ENCODE measurements at regions not wholly inside any gene's neighbourhood (a gene's known extent, or its start where the extent isn't known, plus 50 kb on each side); places are given as distances from the start of the nearest gene placed in this dataset.

GRCh38 chr16:87149051-87149450, 168.1 kb downstream of the C16orf95 start:
- Histone ChIP-seq H3K9ac (ENCODE audit: control insufficient read depth, insufficient read depth, low read length) (no peak overlapping the region), H2AFZ (ENCODE audit: control insufficient read depth, low read depth, low read length) (no peak overlapping the region), H3K27ac (ENCODE audit: control insufficient read depth, insufficient read depth) (no peak overlapping the region), H3K27me3 (replicated peaks in 1 of 2; ENCODE audit: control insufficient read depth in 2 of 2, insufficient read depth in 2 of 2, low read length in 1 of 2) (no peaks in the 10 kb centered on the region), H3K4me1 (ENCODE audit: control insufficient read depth, insufficient read depth, low read length) (no peaks in the 10 kb centered on the region), H3K4me3 (no peak overlapping the region), H4K20me1 (ENCODE audit: control insufficient read depth, insufficient read depth) (no peaks in the 10 kb centered on the region), H3K4me2 (ENCODE audit: control insufficient read depth, insufficient read depth) (no peak overlapping the region), H3K79me2 (ENCODE audit: control insufficient read depth, insufficient read depth, low read length) (no peaks in the 10 kb centered on the region), H3K9me3 (replicated peaks; ENCODE audit: control insufficient read depth, insufficient read depth, low read length) (no peaks in the 10 kb centered on the region; the same call in 2 of the 3 replicates), H3K36me3 (ENCODE audit: control insufficient read depth in 2 of 2, insufficient read depth in 2 of 2, low read length in 1 of 2) (no peaks in the 10 kb centered on the region)
- in situ Hi-C loops (cut with MboI) (no loop called here), intact Hi-C loops (cut with micrococcal nuclease; ENCODE audit: unreplicated experiment) (no loop called here)
- TF ChIP-seq EED (IDR thresholded peaks at IDR 0.05; ENCODE audit: low read depth) (no peak), ZNF207 (IDR thresholded peaks at IDR 0.05; ENCODE audit: borderline replicate concordance) (no peak), TAF1 (IDR thresholded peaks at IDR 0.05; ENCODE audit: borderline replicate concordance, low read depth, low read length) (no peak), CREB1 (IDR thresholded peaks at IDR 0.05; ENCODE audit: low read depth) (no peak), MYC (IDR thresholded peaks at IDR 0.05; ENCODE audit: insufficient read depth, insufficient read length, insufficient replicate concordance, low read length, severe bottlenecking) (no peak), ZNF622 (IDR thresholded peaks at IDR 0.05) (no peak), RELB (IDR thresholded peaks at IDR 0.05; ENCODE audit: low read depth) (no peak), ZBED1 (IDR thresholded peaks at IDR 0.05; ENCODE audit: borderline replicate concordance) (no peak)
- TF ChIP-seq, protein P1, sequence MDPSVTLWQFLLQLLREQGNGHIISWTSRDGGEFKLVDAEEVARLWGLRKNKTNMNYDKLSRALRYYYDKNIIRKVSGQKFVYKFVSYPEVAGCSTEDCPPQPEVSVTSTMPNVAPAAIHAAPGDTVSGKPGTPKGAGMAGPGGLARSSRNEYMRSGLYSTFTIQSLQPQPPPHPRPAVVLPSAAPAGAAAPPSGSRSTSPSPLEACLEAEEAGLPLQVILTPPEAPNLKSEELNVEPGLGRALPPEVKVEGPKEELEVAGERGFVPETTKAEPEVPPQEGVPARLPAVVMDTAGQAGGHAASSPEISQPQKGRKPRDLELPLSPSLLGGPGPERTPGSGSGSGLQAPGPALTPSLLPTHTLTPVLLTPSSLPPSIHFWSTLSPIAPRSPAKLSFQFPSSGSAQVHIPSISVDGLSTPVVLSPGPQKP (IDR thresholded peaks at IDR 0.05; ENCODE audit: low read depth, low read length) = no peak
- BruUV-seq (replicated peaks) = no TSS peak
- ATAC-seq (no peak), FAIRE-seq (no peak), DNase-seq (ENCODE audit: low read depth, low spot score) (no peak)
- ChIA-PET SMC1A (ENCODE audit: uncharacterized antibody, unreplicated experiment) (no interaction called here), POLR2A (no interaction called here), RAD21 (ENCODE audit: unreplicated experiment) (interaction anchor here (0.6 kb wide), 1 partner anchor 247 kb away, joined by 3 read pairs; no protein-coding TSS in a partner anchor), CTCF (no interaction called here)
- 0% methylated on average over 1 of the region's 1 CpG for WGBS (ENCODE audit: insufficient coverage, insufficient replicate concordance, low lambda C conversion rate, missing lambda C conversion rate)
